ENCODE measurements at regions not wholly inside any gene's neighbourhood (a gene's known extent, or its start where the extent isn't known, plus 50 kb on each side); places are given as distances from the start of the nearest gene placed in this dataset.
"Not testable (repeated sequence)": the region's sequence is repeated elsewhere in the genome, so short reads cannot be mapped to it uniquely, and the experiment has no call there.

GRCh38 chr9:79432485-79432884 lies 139.3 kb upstream of the TLE4 start:
- TF ChIP-seq Cebpa-rat (IDR thresholded peaks at IDR 0.05): no peak
- Histone ChIP-seq H3K9me3 (no peaks in the 10 kb centered on the region), H3K27me3 (no peaks in the 10 kb centered on the region), H3K9ac (no peak overlapping the region), H4K20me1 (no peaks in the 10 kb centered on the region), H3K4me1 (no peaks in the 10 kb centered on the region), H3K4me3 (no peak overlapping the region), H3K27ac (no peak overlapping the region), H3K36me3 (no peaks in the 10 kb centered on the region), H3K4me2 (no peak overlapping the region)

DNA sequence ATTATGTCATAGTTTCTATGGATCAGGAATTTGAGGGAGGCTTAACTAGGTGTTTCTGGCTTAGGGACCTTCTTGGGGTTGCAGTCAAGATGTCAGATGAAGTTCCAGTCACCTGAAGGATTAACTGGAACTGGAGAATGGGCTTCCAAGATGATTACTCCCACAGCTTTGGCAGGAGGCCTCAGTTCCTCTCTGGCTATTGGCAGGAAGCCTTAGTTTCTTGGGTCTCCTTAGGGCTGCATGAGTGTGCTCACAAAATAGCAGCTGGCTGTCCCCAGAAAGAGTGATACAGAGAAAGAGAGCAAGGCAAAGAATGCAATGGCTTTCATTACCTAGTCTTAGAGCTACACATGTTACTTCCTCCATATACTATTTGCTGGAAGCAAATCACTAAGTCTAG lies 138.1 kb upstream of the TLE4 start:
- H3K27ac ChIP-seq: no peak overlapping the region
- H4K20me1 ChIP-seq: no peaks in the 10 kb centered on the region
- no peak overlapping the region for H3K4me2 ChIP-seq
- TF ChIP-seq Cebpa-rat (IDR thresholded peaks at IDR 0.05): no peak
- no peaks in the 10 kb centered on the region for H3K9me3 ChIP-seq
- no peaks in the 10 kb centered on the region for H3K4me1 ChIP-seq
- H3K36me3 ChIP-seq: no peaks in the 10 kb centered on the region
- H3K4me3 ChIP-seq: no peak overlapping the region
- no peaks in the 10 kb centered on the region for H3K27me3 ChIP-seq
- no peak overlapping the region for H3K9ac ChIP-seq

GRCh38 chr9:79439221-79439620 lies 132.5 kb upstream of the TLE4 start:
- not testable (repeated sequence) for H3K36me3 ChIP-seq, H3K9me3 ChIP-seq, H3K27me3 ChIP-seq, H3K4me3 ChIP-seq, H3K27ac ChIP-seq, H4K20me1 ChIP-seq, H3K4me1 ChIP-seq, H3K4me2 ChIP-seq, H3K9ac ChIP-seq

GRCh38 chr9:79446523-79447307 lies 125.0 kb upstream of the TLE4 start:
- Histone ChIP-seq H3K9ac (no peak overlapping the region), H3K4me3 (no peak overlapping the region), H3K4me2 (no peak overlapping the region), H3K9me3 (no peaks in the 10 kb centered on the region), H3K36me3 (no peaks in the 10 kb centered on the region), H3K27ac (no peak overlapping the region), H4K20me1 (no peaks in the 10 kb centered on the region), H3K4me1 (no peaks in the 10 kb centered on the region), H3K27me3 (no peaks in the 10 kb centered on the region)
- TF ChIP-seq Cebpa-rat (IDR thresholded peaks at IDR 0.05): no peak

DNA sequence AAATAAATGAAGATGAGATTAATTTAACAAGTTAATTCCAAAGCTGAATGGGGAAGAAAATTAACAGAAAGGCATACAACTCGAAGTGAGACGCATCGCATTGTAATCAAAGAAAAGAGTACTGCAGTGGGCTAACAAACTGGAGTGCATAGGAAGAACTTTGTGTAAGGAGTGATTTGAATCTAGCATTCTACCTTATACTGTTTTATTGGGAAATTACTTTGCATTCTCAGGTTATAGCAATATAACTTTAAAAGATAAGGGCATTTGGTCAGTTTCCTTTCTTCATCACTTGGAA lies 124.5 kb upstream of the TLE4 start:
- Histone ChIP-seq H3K36me3 (no peaks in the 10 kb centered on the region), H3K9me3 (no peaks in the 10 kb centered on the region; the same call in 1 of the 2 replicates), H4K20me1 (no peaks in the 10 kb centered on the region), H3K9ac (no peak overlapping the region), H3K4me1 (no peaks in the 10 kb centered on the region), H3K4me3 (no peak overlapping the region), H3K4me2 (no peak overlapping the region), H3K27me3 (no peaks in the 10 kb centered on the region), H3K27ac (no peak overlapping the region)
- no peak for TF ChIP-seq Cebpa-rat (IDR thresholded peaks at IDR 0.05)

DNA sequence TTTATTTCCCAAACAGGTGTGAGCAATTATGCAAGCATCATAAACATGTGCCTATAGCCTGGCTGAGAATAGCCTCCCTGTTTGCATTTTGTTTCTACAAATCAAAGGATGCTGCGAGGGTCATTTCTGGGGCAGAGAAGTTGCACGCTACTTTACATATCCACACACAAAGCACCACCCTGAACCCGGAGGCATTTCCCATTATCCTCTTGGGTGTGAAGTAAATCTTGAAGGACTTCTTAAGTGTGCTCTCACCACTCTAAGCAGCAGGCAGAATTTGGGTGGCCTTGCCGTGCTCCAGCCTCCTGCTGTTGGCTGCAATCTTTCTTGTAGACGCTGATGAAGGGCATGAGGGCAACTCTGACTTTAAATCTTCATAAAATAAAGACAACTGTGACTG lies 124.0 kb upstream of the TLE4 start:
- Histone ChIP-seq H3K27ac (no peak overlapping the region), H3K9ac (no peak overlapping the region), H3K27me3 (no peaks in the 10 kb centered on the region), H4K20me1 (no peaks in the 10 kb centered on the region), H3K36me3 (no peaks in the 10 kb centered on the region), H3K4me1 (no peaks in the 10 kb centered on the region), H3K4me2 (no peak overlapping the region), H3K4me3 (no peak overlapping the region), H3K9me3 (no peaks in the 10 kb centered on the region; the same call in 1 of the 2 replicates)
- no peak for TF ChIP-seq Cebpa-rat (IDR thresholded peaks at IDR 0.05)

- Histone ChIP-seq H3K4me2 (no peak overlapping the region), H3K9ac (no peak overlapping the region), H3K4me1 (no peaks in the 10 kb centered on the region), H3K27me3 (no peaks in the 10 kb centered on the region), H3K4me3 (no peak overlapping the region), H3K27ac (no peak overlapping the region), H3K36me3 (no peaks in the 10 kb centered on the region), H3K9me3 (no peaks in the 10 kb centered on the region; the same call in 1 of the 2 replicates), H4K20me1 (no peaks in the 10 kb centered on the region)
- TF ChIP-seq Cebpa-rat (IDR thresholded peaks at IDR 0.05): no peak
Measured at GRCh38 chr9:79452265-79452664, 119.5 kb upstream of the TLE4 start.

GRCh38 chr9:79461712-79462111 lies 110.1 kb upstream of the TLE4 start:
- no peak overlapping the region for H3K9ac ChIP-seq
- no peaks in the 10 kb centered on the region for H3K27me3 ChIP-seq
- H3K4me2 ChIP-seq: no peak overlapping the region
- H3K9me3 ChIP-seq: no peaks in the 10 kb centered on the region
- TF ChIP-seq Cebpa-rat (IDR thresholded peaks at IDR 0.05): no peak
- H3K36me3 ChIP-seq: no peaks in the 10 kb centered on the region
- H4K20me1 ChIP-seq: no peaks in the 10 kb centered on the region
- H3K27ac ChIP-seq: no peak overlapping the region
- H3K4me1 ChIP-seq: no peaks in the 10 kb centered on the region
- H3K4me3 ChIP-seq: no peak overlapping the region

- Histone ChIP-seq H3K9me3 (no peaks in the 10 kb centered on the region), H3K4me3 (no peak overlapping the region)
Measured at GRCh38 chr9:79465156-79465555, 106.6 kb upstream of the TLE4 start.

GRCh38 chr9:79469164-79469563 lies 102.6 kb upstream of the TLE4 start:
- H3K27me3 ChIP-seq: no peaks in the 10 kb centered on the region
- H3K27ac ChIP-seq: no peak overlapping the region
- H4K20me1 ChIP-seq: no peaks in the 10 kb centered on the region
- no peaks in the 10 kb centered on the region for H3K36me3 ChIP-seq
- no peak overlapping the region for H3K4me3 ChIP-seq
- H3K9ac ChIP-seq: no peak overlapping the region
- peak overlapping the region; percentile 4; the same call in 1 of the 2 replicates for H3K4me2 ChIP-seq
- TF ChIP-seq Cebpa-rat (IDR thresholded peaks at IDR 0.05): no peak
- H3K4me1 ChIP-seq: peaks cover 14% of the 10 kb centered on the region
- no peaks in the 10 kb centered on the region for H3K9me3 ChIP-seq

More at GRCh38 chr9:79465156-79465555, 106.6 kb upstream of the TLE4 start:
- no peak overlapping the region for H3K27ac ChIP-seq
- no peak for TF ChIP-seq Cebpa-rat (IDR thresholded peaks at IDR 0.05)
- H3K4me2 ChIP-seq: no peak overlapping the region
- H3K9ac ChIP-seq: no peak overlapping the region
- H3K36me3 ChIP-seq: no peaks in the 10 kb centered on the region
- no peaks in the 10 kb centered on the region for H3K27me3 ChIP-seq
- H3K4me1 ChIP-seq: peaks cover 14% of the 10 kb centered on the region
- no peaks in the 10 kb centered on the region for H4K20me1 ChIP-seq

- Histone ChIP-seq H3K27ac (no peak overlapping the region), H3K9ac (no peak overlapping the region)
Measured at GRCh38 chr9:79470954-79471353, 100.8 kb upstream of the TLE4 start.

More at GRCh38 chr9:79470954-79471353, 100.8 kb upstream of the TLE4 start:
- Histone ChIP-seq H3K4me3 (no peak overlapping the region), H4K20me1 (no peaks in the 10 kb centered on the region), H3K4me2 (no peak overlapping the region), H3K36me3 (no peaks in the 10 kb centered on the region), H3K27me3 (no peaks in the 10 kb centered on the region), H3K9me3 (peaks cover 5% of the 10 kb centered on the region; the same call in 1 of the 2 replicates), H3K4me1 (peaks cover 14% of the 10 kb centered on the region)
- TF ChIP-seq Cebpa-rat (IDR thresholded peaks at IDR 0.05): no peak

All from BLaER1 (cell line).